IMR-90 (cell line): ENCODE measurements at regions not wholly inside any gene's neighbourhood (a gene's known extent, or its start where the extent isn't known, plus 50 kb on each side); places are given as distances from the start of the nearest gene placed in this dataset.

ENCODE experiments used
- ATAC-seq: fragments of 200-7000 bp; cut with Tn5 transposase; 2 replicates; pipeline ENCODE4 v1.9.1; 2020; ENCODE audit warnings: low read depth, mild to moderate bottlenecking, moderate library complexity
- BruUV-seq: library from RNA; stranded (reverse); fragments of 400-500 nt; replicated peaks from 2 replicates; lab custom pipeline; 2021; lab: Mats Ljungman, UMichigan
- CTCF ChIA-PET: fragments of 300-600 bp; formaldehyde crosslinking; extraction: SDS; loops from one replicate; lab custom pipeline; 2021; ENCODE audit warnings: antibody characterized with exemption; lab: Yijun Ruan, JAX
- POLR2A ChIA-PET: fragments of 300-600 bp; sonication (Branson Sonifier 250); formaldehyde crosslinking; loops from one replicate; lab custom pipeline; 2022; ENCODE audit warnings: antibody characterized with exemption; ENCODE audit not compliant: unreplicated experiment; lab: Charles Lee
- DNase-seq: peaks from one replicate; pipeline ENCODE4 v3.0.0; 2013
- H2AFZ ChIP-seq: replicated peaks from 2 replicates; pipeline ENCODE3; 2013; ENCODE audit warnings: low read length, mild to moderate bottlenecking; ENCODE audit not compliant: poor library complexity
- H2AK5ac ChIP-seq: 2 replicates; pipeline ENCODE4 v1.6.1; 2013; ENCODE audit warnings: low read depth, low read length, inconsistent platforms
- H2AK9ac ChIP-seq: replicated peaks from 2 replicates; pipeline ENCODE3; 2013; ENCODE audit warnings: mild to moderate bottlenecking, low read depth, low read length, moderate library complexity; ENCODE audit not compliant: poor library complexity
- H2BK120ac ChIP-seq: 2 replicates; pipeline ENCODE4 v1.6.1; 2013; ENCODE audit warnings: low read depth, low read length, inconsistent platforms
- H2BK15ac ChIP-seq: 3 replicates; pipeline ENCODE4 v1.6.1; 2013; ENCODE audit warnings: low read depth, low read length, inconsistent platforms
- H2BK20ac ChIP-seq: 2 replicates; pipeline ENCODE4 v1.6.1; 2013; ENCODE audit warnings: low read depth, mild to moderate bottlenecking, inconsistent platforms, low read length, moderate library complexity
- H2BK5ac ChIP-seq: 2 replicates; pipeline ENCODE4 v1.6.1; 2013; ENCODE audit warnings: mild to moderate bottlenecking, low read depth, low read length, inconsistent platforms; ENCODE audit not compliant: poor library complexity, severe bottlenecking
- H3K14ac ChIP-seq: replicated peaks from 2 replicates; pipeline ENCODE4 v1.6.1; 2013; ENCODE audit warnings: low read depth, low read length, inconsistent platforms
- H3K18ac ChIP-seq: 2 replicates; pipeline ENCODE4 v1.6.1; 2013; ENCODE audit warnings: low read depth, low read length, control low read depth
- H3K23ac ChIP-seq: 2 replicates; pipeline ENCODE4 v1.6.1; 2013; ENCODE audit warnings: low read depth, low read length, inconsistent platforms
- H3K27ac ChIP-seq: 2 replicates; pipeline ENCODE4 v1.5.1; 2013; ENCODE audit warnings: mild to moderate bottlenecking, control low read depth, low read length; ENCODE audit not compliant: insufficient read depth
- H3K27me3 ChIP-seq: 2 replicates; pipeline ENCODE4 v1.6.1; 2013; ENCODE audit warnings: low read length; ENCODE audit not compliant: control insufficient read depth, insufficient read depth
- H3K36me3 ChIP-seq: 2 replicates; pipeline ENCODE4 v1.6.1; 2013; ENCODE audit warnings: low read length, mixed read lengths; ENCODE audit not compliant: control insufficient read depth, insufficient read depth
- H3K4ac ChIP-seq: 2 replicates; pipeline ENCODE4 v1.6.1; 2013; ENCODE audit warnings: low read depth, low read length, inconsistent platforms
- H3K4me1 ChIP-seq: 2 replicates; pipeline ENCODE4 v1.6.1; 2013; ENCODE audit warnings: low read length, mixed read lengths; ENCODE audit not compliant: control insufficient read depth, insufficient read depth
- H3K4me2 ChIP-seq: 2 replicates; pipeline ENCODE4 v1.6.1; 2013; ENCODE audit warnings: low read depth, mild to moderate bottlenecking, control low read depth, low read length, moderate library complexity
- H3K4me3 ChIP-seq: 2 replicates; pipeline ENCODE4 v1.5.1; 2013; ENCODE audit warnings: low read depth, mild to moderate bottlenecking, control low read depth, low read length, moderate library complexity; ENCODE audit not compliant: insufficient read depth
- H3K56ac ChIP-seq: 2 replicates; pipeline ENCODE4 v1.6.1; 2013; ENCODE audit warnings: low read length, inconsistent platforms; ENCODE audit not compliant: insufficient read depth; ENCODE audit errors: extremely low read depth
- H3K79me1 ChIP-seq, 2 experiments: 2 replicates each; pipeline ENCODE4 v1.6.1; 2013; ENCODE audit warnings: low read length in 2 of 2, inconsistent platforms in 1 of 2, low read depth in 1 of 2
- H3K9ac ChIP-seq: 2 replicates; pipeline ENCODE4 v1.6.1; 2013; ENCODE audit warnings: low read depth, low read length, control low read depth
- H3K9me1 ChIP-seq: 2 replicates; pipeline ENCODE4 v1.6.1; 2013; ENCODE audit warnings: low read length, inconsistent platforms; ENCODE audit not compliant: insufficient read depth
- H3K9me3 ChIP-seq: 2 replicates; pipeline ENCODE4 v1.6.1; 2013; ENCODE audit warnings: low read length; ENCODE audit not compliant: control insufficient read depth, insufficient read depth
- H4K20me1 ChIP-seq: 2 replicates; pipeline ENCODE4 v1.6.1; 2013; ENCODE audit warnings: low read length, inconsistent platforms; ENCODE audit not compliant: insufficient read depth
- H4K5ac ChIP-seq: 2 replicates; pipeline ENCODE4 v1.6.1; 2013; ENCODE audit warnings: mild to moderate bottlenecking, low read depth, low read length, control low read depth
- H4K8ac ChIP-seq, 2 experiments: 2 replicates each; pipeline ENCODE4 v1.6.1; 2013; ENCODE audit warnings: low read depth in 2 of 2, low read length in 2 of 2, control low read depth in 1 of 2, inconsistent platforms in 1 of 2
- H4K91ac ChIP-seq: 2 replicates; pipeline ENCODE4 v1.6.1; 2013; ENCODE audit warnings: low read depth, low read length, inconsistent platforms; ENCODE audit not compliant: insufficient read depth
- BHLHE40 ChIP-seq: fragments of 150-350 bp; IDR thresholded peaks from 2 replicates; pipeline ENCODE4 v1.6.1; 2016; ENCODE audit warnings: mild to moderate bottlenecking, low read depth, low read length
- CEBPB ChIP-seq: IDR thresholded peaks from 2 replicates; pipeline ENCODE4 v1.6.1; 2012; ENCODE audit warnings: low read depth, low read length, improper control_type of control experiment
- CHD1 ChIP-seq: IDR thresholded peaks from 2 replicates; pipeline ENCODE4 v1.6.1; 2012; ENCODE audit warnings: low read depth, low read length, improper control_type of control experiment
- CTCF ChIP-seq: conservative IDR thresholded peaks from 2 replicates; pipeline ENCODE4 v1.5.1; 2012; ENCODE audit warnings: mild to moderate bottlenecking, low read depth, low read length, improper control_type of control experiment
- ELK1 ChIP-seq: fragments of 150-350 bp; IDR thresholded peaks from 2 replicates; pipeline ENCODE4 v1.6.1; 2016; ENCODE audit warnings: low read depth, mild to moderate bottlenecking, low read length, moderate library complexity, borderline replicate concordance
- FOS ChIP-seq: fragments of 150-350 bp; IDR thresholded peaks from 2 replicates; pipeline ENCODE4 v1.6.1; 2016; ENCODE audit warnings: low read depth, low read length
- MAFK ChIP-seq: IDR thresholded peaks from 2 replicates; pipeline ENCODE4 v1.6.1; 2012; ENCODE audit warnings: low read depth, low read length, improper control_type of control experiment
- MAZ ChIP-seq: IDR thresholded peaks from 2 replicates; pipeline ENCODE4 v1.6.1; 2012; ENCODE audit warnings: low read depth, mild to moderate bottlenecking, low read length, improper control_type of control experiment, moderate library complexity, borderline replicate concordance
- MXI1 ChIP-seq: IDR thresholded peaks from 2 replicates; pipeline ENCODE4 v1.6.1; 2012; ENCODE audit warnings: low read depth, mild to moderate bottlenecking, low read length, moderate library complexity, borderline replicate concordance
- NFE2L2 ChIP-seq: fragments of 150-350 bp; IDR thresholded peaks from 2 replicates; pipeline ENCODE4 v1.6.1; 2016; ENCODE audit warnings: low read depth, mild to moderate bottlenecking, low read length
- POLR2A ChIP-seq: IDR thresholded peaks from 2 replicates; pipeline ENCODE4 v1.6.1; 2012; ENCODE audit warnings: mild to moderate bottlenecking, low read depth, low read length
- RAD21 ChIP-seq: IDR thresholded peaks from 2 replicates; pipeline ENCODE4 v1.6.1; 2012; ENCODE audit warnings: low read length, improper control_type of control experiment
- RCOR1 ChIP-seq: IDR thresholded peaks from 2 replicates; pipeline ENCODE4 v1.6.1; 2012; ENCODE audit warnings: mild to moderate bottlenecking, low read length, improper control_type of control experiment; ENCODE audit not compliant: insufficient replicate concordance
- RFX5 ChIP-seq: IDR thresholded peaks from 2 replicates; pipeline ENCODE4 v1.8.0; 2012; ENCODE audit warnings: low read depth, mild to moderate bottlenecking, low read length, moderate library complexity
- SMC3 ChIP-seq: fragments of 150-350 bp; IDR thresholded peaks from 2 replicates; pipeline ENCODE4 v1.6.1; 2016; ENCODE audit warnings: low read depth, mild to moderate bottlenecking, antibody characterized with exemption, low read length, moderate library complexity
- WGBS, 2 experiments: methylation state at CpG; one replicate each; pipeline versions ENCODE4 v1.1.5 to v1.1.7; 2013; ENCODE audit warnings: missing lambda C conversion rate in 2 of 2; ENCODE audit not compliant: insufficient read length in 1 of 2; ENCODE audit errors: extremely low coverage in 2 of 2; 5-methylcytosine and 5-hydroxymethylcytosine counted together
- dilution Hi-C: fragments of 300-500 bp; cut with HindIII; formaldehyde crosslinking; loops from one replicate; pipeline ENCODE4 v1.14.3; 2018; ENCODE audit warnings: low sequenced_read_pairs; ENCODE audit not compliant: unreplicated experiment
- in situ Hi-C: fragments of 300-500 bp; cut with MboI; formaldehyde crosslinking; loops from 3 replicates; pipeline ENCODE4 v1.14.3; 2019; ENCODE audit warnings: low sequenced_read_pairs, inconsistent platforms, mixed read lengths
- intact Hi-C: fragments of 100-400 bp; cut with micrococcal nuclease; formaldehyde crosslinking; loops from 2 replicates; pipeline ENCODE4 v1.10.0; 2022
- TF ChIP-seq, protein P1 (sequence below): fragments of 150-350 bp; IDR thresholded peaks from 2 replicates; pipeline ENCODE4 v1.6.1; 2017; ENCODE audit warnings: mild to moderate bottlenecking, antibody characterized with exemption, low read length, low read depth

GRCh38 chr16:35642322-35642835 is 2183.0 kb downstream of the TP53TG3F start:
- Histone ChIP-seq H3K79me1 (no peaks in the 10 kb centered on the region), H2BK20ac (no peak overlapping the region), H3K23ac (no peak overlapping the region), H3K4me3 (no peak overlapping the region), H3K9me3 (peaks cover 36% of the 10 kb centered on the region), H2BK15ac (no peak overlapping the region), H3K27ac (no peak overlapping the region), H2AK9ac (no peak overlapping the region), H3K36me3 (no peaks in the 10 kb centered on the region), H3K4me1 (no peaks in the 10 kb centered on the region), H2AK5ac (no peak overlapping the region), H3K27me3 (no peaks in the 10 kb centered on the region), H3K9me1 (no peaks in the 10 kb centered on the region), H2BK120ac (no peak overlapping the region), H3K14ac (no peak overlapping the region), H4K8ac (no peak overlapping the region), H4K5ac (no peak overlapping the region), H4K91ac (no peak overlapping the region), H2AFZ (no peak overlapping the region), H3K4me2 (no peak overlapping the region), H4K20me1 (no peaks in the 10 kb centered on the region), H2BK5ac (no peak overlapping the region), H3K4ac (no peak overlapping the region), H3K18ac (no peak overlapping the region), H3K9ac (no peak overlapping the region), H3K56ac (no peak overlapping the region)
- DNase-seq (no peak), ATAC-seq (no peak)
- intact Hi-C loops (no loop called here), in situ Hi-C loops (no loop called here), dilution Hi-C loops (no loop called here)
- WGBS, 2 experiments: 20% methylated on average over 2 of the region's 4 CpGs; no CpG with 5 or more reads in 1 of the 2 experiments
- no peak for TF ChIP-seq CTCF
- no peak for TF ChIP-seq CEBPB
- no peak for TF ChIP-seq MAZ
- TF ChIP-seq RCOR1: no peak
- TF ChIP-seq MAFK: no peak
- no peak for TF ChIP-seq RAD21
- no peak for TF ChIP-seq FOS
- TF ChIP-seq SMC3: no peak
- no peak for TF ChIP-seq CHD1
- no peak for TF ChIP-seq MXI1
- TF ChIP-seq NFE2L2: no peak
- no peak for TF ChIP-seq ELK1
- no peak for TF ChIP-seq RFX5
- TF ChIP-seq, protein P1, sequence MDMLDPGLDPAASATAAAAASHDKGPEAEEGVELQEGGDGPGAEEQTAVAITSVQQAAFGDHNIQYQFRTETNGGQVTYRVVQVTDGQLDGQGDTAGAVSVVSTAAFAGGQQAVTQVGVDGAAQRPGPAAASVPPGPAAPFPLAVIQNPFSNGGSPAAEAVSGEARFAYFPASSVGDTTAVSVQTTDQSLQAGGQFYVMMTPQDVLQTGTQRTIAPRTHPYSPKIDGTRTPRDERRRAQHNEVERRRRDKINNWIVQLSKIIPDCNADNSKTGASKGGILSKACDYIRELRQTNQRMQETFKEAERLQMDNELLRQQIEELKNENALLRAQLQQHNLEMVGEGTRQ: no peak
- no peak for TF ChIP-seq POLR2A
- no peak for TF ChIP-seq BHLHE40
- BruUV-seq: no TSS peak
- CTCF ChIA-PET: no interaction called here
- POLR2A ChIA-PET: no interaction called here
